Kidney epithelial cell (primary cell): ENCODE measurements at regions not wholly inside any gene's neighbourhood (a gene's known extent, or its start where the extent isn't known, plus 50 kb on each side); places are given as distances from the start of the nearest gene placed in this dataset.
A peak's percentile ranks its signal among the peaks of the same experiment; 100 is the strongest.

Experiments used
- DNase-seq: peaks from one replicate; pipeline ENCODE4 v3.0.0-alpha.2; 2010; ENCODE audit warnings: low read depth
- H3K27me3 ChIP-seq: 2 replicates; pipeline ENCODE4 v1.6.0; 2011; ENCODE audit warnings: low read length; ENCODE audit not compliant: control insufficient read depth, insufficient read depth
- H3K36me3 ChIP-seq: 2 replicates; pipeline ENCODE4 v1.5.1; 2011; ENCODE audit warnings: low read length; ENCODE audit not compliant: control insufficient read depth, insufficient read depth
- H3K4me3 ChIP-seq: 2 replicates; pipeline ENCODE4 v1.5.1; 2011; ENCODE audit warnings: low read depth, mild to moderate bottlenecking, control low read depth, low read length
- CTCF ChIP-seq: IDR thresholded peaks from 2 replicates; pipeline ENCODE4 v1.5.1; 2011; ENCODE audit warnings: mild to moderate bottlenecking, moderate library complexity, low read length, control low read depth, inconsistent platforms; ENCODE audit not compliant: insufficient read depth, poor library complexity, severe bottlenecking

GRCh38 chr13:27868641-27869435 lies 51.0 kb upstream of the PDX1 start:
- TF ChIP-seq CTCF, result peak; percentile 52
- no peaks in the 10 kb centered on the region for H3K27me3 ChIP-seq
- no peak overlapping the region for H3K4me3 ChIP-seq
- no peak for DNase-seq
- H3K36me3 ChIP-seq, result no peaks in the 10 kb centered on the region

GRCh38 chr13:27869436-27870095 lies 50.2 kb upstream of the PDX1 start:
- Histone ChIP-seq H3K36me3 (no peaks in the 10 kb centered on the region), H3K4me3 (no peak overlapping the region), H3K27me3 (no peaks in the 10 kb centered on the region)
- no peak for TF ChIP-seq CTCF
- DNase-seq, result no peak
